HEK293 (cell line): ENCODE measurements at regions not wholly inside any gene's neighbourhood (a gene's known extent, or its start where the extent isn't known, plus 50 kb on each side); places are given as distances from the start of the nearest gene placed in this dataset.

Experiments used
- CTCF ChIA-PET: fragments of 350-600 bp; formaldehyde crosslinking; extraction: SDS; loops from one replicate; lab custom pipeline; 2021; ENCODE audit warnings: antibody characterized with exemption; lab: Yijun Ruan, JAX
- POLR2A ChIA-PET: fragments of 300-600 bp; formaldehyde crosslinking; extraction: SDS; loops from one replicate; lab custom pipeline; 2020; ENCODE audit warnings: antibody characterized with exemption, inconsistent platforms; lab: Yijun Ruan, JAX
- H3K27ac ChIP-seq: fragments of 200-500 bp; sonication (Bioruptor generic); 2 replicates; pipeline ENCODE4 v1.5.1; 2014; ENCODE audit warnings: low read depth, low read length, control low read depth, inconsistent platforms; ENCODE audit errors: extremely low read depth
- H3K36me3 ChIP-seq, 2 experiments: fragments of 200-500 bp in 1 of 2; sonication (Bioruptor generic) in 1 of 2; 1 replicate in 1 of 2; 2 replicates in 1 of 2; pipeline ENCODE4 v1.5.1; 2014 to 2017; ENCODE audit warnings: inconsistent platforms in 2 of 2, low read length in 2 of 2; ENCODE audit not compliant: control insufficient read depth in 2 of 2, insufficient read depth in 1 of 2
- H3K4me1 ChIP-seq: fragments of 200-500 bp; sonication (Bioruptor generic); 2 replicates; pipeline ENCODE4 v1.5.1; 2014; ENCODE audit warnings: mild to moderate bottlenecking, low read length, inconsistent platforms; ENCODE audit not compliant: control insufficient read depth, insufficient read depth
- H3K4me3 ChIP-seq: 2 replicates; pipeline ENCODE4 v1.5.1; 2011; ENCODE audit warnings: low read depth, mild to moderate bottlenecking, control low read depth, low read length, moderate library complexity
- H3K9me3 ChIP-seq: fragments of 200-500 bp; sonication (Bioruptor generic); 2 replicates; pipeline ENCODE4 v1.5.1; 2014; ENCODE audit warnings: low read depth, low read length, inconsistent platforms; ENCODE audit not compliant: control insufficient read depth, insufficient read depth
- SCRT1 ChIP-seq: fragments of 450-650 bp; formaldehyde crosslinking; IDR thresholded peaks from 2 replicates; pipeline ENCODE4 v1.5.1; 2016; ENCODE audit warnings: missing biosample characterization, missing genetic modification characterization, borderline replicate concordance
- SCRT2 ChIP-seq: fragments of 450-650 bp; formaldehyde crosslinking; IDR thresholded peaks from 2 replicates; pipeline ENCODE4 v1.5.1; 2016; ENCODE audit warnings: missing biosample characterization, missing genetic modification characterization
- SP2 ChIP-seq: fragments of 450-650 bp; formaldehyde crosslinking; IDR thresholded peaks from 2 replicates; pipeline ENCODE4 v1.5.1; 2016; ENCODE audit warnings: missing biosample characterization, missing genetic modification characterization
- SP3 ChIP-seq: fragments of 450-650 bp; formaldehyde crosslinking; IDR thresholded peaks from 2 replicates; pipeline ENCODE4 v1.5.1; 2016; ENCODE audit warnings: missing biosample characterization, missing genetic modification characterization
- ZBTB1 ChIP-seq: fragments of 450-650 bp; formaldehyde crosslinking; IDR thresholded peaks from 2 replicates; pipeline ENCODE4 v1.5.1; 2016; ENCODE audit warnings: missing biosample characterization, missing genetic modification characterization
- ZBTB20 ChIP-seq: fragments of 450-650 bp; formaldehyde crosslinking; IDR thresholded peaks from 2 replicates; pipeline ENCODE4 v1.5.1; 2016; ENCODE audit warnings: missing biosample characterization, missing genetic modification characterization
- ZBTB8A ChIP-seq: fragments of 450-650 bp; formaldehyde crosslinking; IDR thresholded peaks from 2 replicates; pipeline ENCODE4 v1.5.1; 2016; ENCODE audit warnings: missing biosample characterization, missing genetic modification characterization
- ZFP69B ChIP-seq: fragments of 450-650 bp; formaldehyde crosslinking; IDR thresholded peaks from 2 replicates; pipeline ENCODE4 v1.5.1; 2016; ENCODE audit warnings: missing biosample characterization, missing genetic modification characterization
- ZNF132 ChIP-seq: fragments of 450-650 bp; formaldehyde crosslinking; IDR thresholded peaks from 2 replicates; pipeline ENCODE4 v1.5.1; 2017; ENCODE audit warnings: missing biosample characterization, missing genetic modification characterization, borderline replicate concordance
- ZNF174 ChIP-seq: fragments of 450-650 bp; formaldehyde crosslinking; IDR thresholded peaks from 2 replicates; pipeline ENCODE4 v1.5.0; 2017; ENCODE audit warnings: missing biosample characterization, mild to moderate bottlenecking, missing genetic modification characterization
- ZNF184 ChIP-seq: fragments of 450-650 bp; IDR thresholded peaks from 2 replicates; pipeline ENCODE4 v1.5.1; 2018; ENCODE audit warnings: missing biosample characterization, mild to moderate bottlenecking, missing genetic modification characterization
- ZNF354C ChIP-seq: fragments of 450-650 bp; formaldehyde crosslinking; IDR thresholded peaks from 2 replicates; pipeline ENCODE4 v1.5.1; 2016; ENCODE audit warnings: missing biosample characterization, missing genetic modification characterization, low read depth, borderline replicate concordance
- ZNF391 ChIP-seq: fragments of 450-650 bp; formaldehyde crosslinking; IDR thresholded peaks from 2 replicates; pipeline ENCODE4 v1.5.1; 2016; ENCODE audit warnings: low read depth, missing biosample characterization, missing genetic modification characterization, borderline replicate concordance
- ZNF423 ChIP-seq: fragments of 450-650 bp; formaldehyde crosslinking; IDR thresholded peaks from 2 replicates; pipeline ENCODE4 v1.5.1; 2016; ENCODE audit warnings: missing biosample characterization, missing genetic modification characterization
- ZNF433 ChIP-seq: fragments of 450-650 bp; formaldehyde crosslinking; IDR thresholded peaks from 2 replicates; pipeline ENCODE4 v1.5.1; 2016; ENCODE audit warnings: missing biosample characterization, missing genetic modification characterization, low read depth
- ZNF521 ChIP-seq: fragments of 450-650 bp; formaldehyde crosslinking; IDR thresholded peaks from 2 replicates; pipeline ENCODE4 v1.5.1; 2017; ENCODE audit warnings: missing biosample characterization, mild to moderate bottlenecking, missing genetic modification characterization
- ZNF561 ChIP-seq: fragments of 450-650 bp; IDR thresholded peaks from 2 replicates; pipeline ENCODE4 v1.5.1; 2018; ENCODE audit warnings: missing biosample characterization, missing genetic modification characterization, borderline replicate concordance
- ZNF658 ChIP-seq: fragments of 450-650 bp; formaldehyde crosslinking; IDR thresholded peaks from 2 replicates; pipeline ENCODE4; 2016; ENCODE audit warnings: missing biosample characterization, missing genetic modification characterization
- ZNF660 ChIP-seq: fragments of 450-650 bp; IDR thresholded peaks from 2 replicates; pipeline ENCODE4 v1.5.1; 2018; ENCODE audit warnings: missing biosample characterization, mild to moderate bottlenecking, missing genetic modification characterization
- ZNF670 ChIP-seq: fragments of 450-650 bp; formaldehyde crosslinking; IDR thresholded peaks from 2 replicates; pipeline ENCODE4 v1.5.1; 2016; ENCODE audit warnings: missing biosample characterization, missing genetic modification characterization, low read depth
- ZNF76 ChIP-seq: fragments of 450-650 bp; formaldehyde crosslinking; IDR thresholded peaks from 2 replicates; pipeline ENCODE4; 2016; ENCODE audit warnings: low read depth, missing biosample characterization, missing genetic modification characterization, borderline replicate concordance
- ZNF830 ChIP-seq: fragments of 450-650 bp; IDR thresholded peaks from 2 replicates; pipeline ENCODE4 v1.5.0; 2018; ENCODE audit warnings: missing biosample characterization, missing genetic modification characterization, low read depth, mild to moderate bottlenecking, moderate library complexity
- ZXDB ChIP-seq: fragments of 450-650 bp; formaldehyde crosslinking; IDR thresholded peaks from 2 replicates; pipeline ENCODE4 v1.5.1; 2016; ENCODE audit warnings: missing biosample characterization, missing genetic modification characterization
- TF ChIP-seq, protein P1 (sequence below): fragments of 450-650 bp; formaldehyde crosslinking; IDR thresholded peaks from 2 replicates; pipeline ENCODE4 v1.5.1; 2016; ENCODE audit warnings: missing biosample characterization, missing genetic modification characterization
- TF ChIP-seq, protein P2 (sequence below): fragments of 450-650 bp; formaldehyde crosslinking; IDR thresholded peaks from 2 replicates; pipeline ENCODE4 v1.5.1; 2017; ENCODE audit warnings: missing biosample characterization, missing genetic modification characterization
- TF ChIP-seq, protein P3 (sequence below): fragments of 450-650 bp; formaldehyde crosslinking; IDR thresholded peaks from 2 replicates; pipeline ENCODE4 v1.5.1; 2016; ENCODE audit warnings: missing biosample characterization, missing genetic modification characterization

DNA sequence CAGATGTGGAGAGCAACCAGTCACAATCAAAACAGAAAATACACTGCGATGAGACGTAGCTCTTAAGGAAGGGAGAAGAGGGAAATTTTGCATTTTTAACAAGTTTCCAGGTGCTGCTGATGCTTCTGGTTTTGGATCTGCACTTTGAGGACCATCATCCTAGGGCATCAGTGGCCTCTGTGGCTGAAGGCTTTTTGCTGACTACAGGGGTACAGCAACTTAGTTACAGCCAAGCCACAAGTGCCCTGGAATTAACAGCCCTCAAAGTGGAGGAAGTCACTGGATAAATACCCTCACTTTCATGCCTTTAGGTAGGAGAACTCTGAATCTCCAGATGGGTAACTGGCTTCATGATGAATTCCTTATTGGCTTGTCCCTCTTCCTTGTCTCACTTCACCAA, 700.9 kb downstream of the TMEM182 start:
- Histone ChIP-seq H3K4me3 (no peak overlapping the region), H3K27ac (no peak overlapping the region)
- POLR2A ChIA-PET, result no interaction called here
- no peak for TF ChIP-seq ZNF76
- TF ChIP-seq, all 188 proteins: peak for 0
- no peaks in the 10 kb centered on the region for H3K4me1 ChIP-seq
- H3K9me3 ChIP-seq, result no peaks in the 10 kb centered on the region
- CTCF ChIA-PET, result no interaction called here
- H3K36me3 ChIP-seq, result no peaks in the 10 kb centered on the region

DNA sequence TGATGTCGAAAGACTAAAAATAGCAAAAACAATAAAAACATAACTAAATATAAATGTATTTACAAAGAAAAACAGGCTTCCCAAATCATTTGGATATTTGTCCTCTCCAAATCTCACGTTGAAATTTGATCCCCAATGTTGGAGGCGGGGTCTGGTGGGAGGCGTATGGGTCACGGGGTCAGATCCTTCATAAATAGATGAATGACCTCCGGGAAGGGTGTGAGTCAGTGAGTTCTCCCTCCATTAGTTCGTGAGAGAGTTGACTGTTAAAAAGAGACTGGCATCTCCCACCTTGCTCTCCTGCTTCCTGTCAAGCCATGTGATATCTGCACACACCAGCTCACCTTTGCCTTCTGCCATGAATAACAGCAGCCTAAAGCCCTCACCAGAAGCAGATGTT, 703.0 kb downstream of the TMEM182 start:
- Histone ChIP-seq H3K9me3 (no peaks in the 10 kb centered on the region), H3K27ac (no peak overlapping the region), H3K4me3 (no peak overlapping the region), H3K36me3 (no peaks in the 10 kb centered on the region), H3K4me1 (no peaks in the 10 kb centered on the region)
- TF ChIP-seq SCRT2 (tag by site-specific recombination) (no peak), ZNF660 (tag by site-specific recombination) (no peak), ZNF354C (tag by site-specific recombination) (no peak), ZNF658 (no peak), ZNF521 (tag by site-specific recombination) (no peak), SCRT1 (no peak), ZNF184 (tag by site-specific recombination) (no peak)
- POLR2A ChIA-PET, result no interaction called here
- CTCF ChIA-PET, result interaction anchor here (0.7 kb wide), 1 partner anchor 118 kb away, joined by 4 read pairs; no protein-coding TSS in a partner anchor

DNA sequence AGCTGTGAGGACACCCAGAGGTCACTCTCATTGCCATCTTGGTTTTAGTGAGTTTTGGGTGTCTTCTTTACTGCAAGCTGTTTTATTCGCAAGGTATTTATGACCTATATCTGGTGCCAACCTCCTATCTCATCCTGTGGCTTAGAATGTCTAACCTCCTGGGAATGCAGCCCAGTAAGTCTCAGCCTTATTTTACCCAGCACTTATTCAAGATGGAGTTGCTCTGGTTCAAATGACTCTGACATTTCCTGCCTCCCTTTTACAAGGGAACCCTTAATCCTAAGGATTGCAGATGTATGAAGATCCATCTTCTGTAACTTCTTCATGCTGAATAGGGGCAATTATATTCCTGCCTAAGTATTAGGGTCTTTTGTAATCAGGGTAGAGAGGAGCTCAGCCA, 708.0 kb downstream of the TMEM182 start:
- H3K36me3 ChIP-seq, result no peaks in the 10 kb centered on the region
- H3K4me3 ChIP-seq, result no peak overlapping the region
- no peaks in the 10 kb centered on the region for H3K9me3 ChIP-seq
- no peak for TF ChIP-seq ZNF830 (tag by site-specific recombination)
- TF ChIP-seq ZNF658, result no peak
- no peak for TF ChIP-seq ZNF132 (tag by site-specific recombination)
- no peak for TF ChIP-seq ZBTB1 (tag by site-specific recombination)
- TF ChIP-seq ZBTB8A, result no peak
- TF ChIP-seq, all 188 proteins: peak for 0
- no peak overlapping the region for H3K27ac ChIP-seq
- ChIA-PET CTCF (no interaction called here), POLR2A (no interaction called here)
- H3K4me1 ChIP-seq, result no peaks in the 10 kb centered on the region

DNA sequence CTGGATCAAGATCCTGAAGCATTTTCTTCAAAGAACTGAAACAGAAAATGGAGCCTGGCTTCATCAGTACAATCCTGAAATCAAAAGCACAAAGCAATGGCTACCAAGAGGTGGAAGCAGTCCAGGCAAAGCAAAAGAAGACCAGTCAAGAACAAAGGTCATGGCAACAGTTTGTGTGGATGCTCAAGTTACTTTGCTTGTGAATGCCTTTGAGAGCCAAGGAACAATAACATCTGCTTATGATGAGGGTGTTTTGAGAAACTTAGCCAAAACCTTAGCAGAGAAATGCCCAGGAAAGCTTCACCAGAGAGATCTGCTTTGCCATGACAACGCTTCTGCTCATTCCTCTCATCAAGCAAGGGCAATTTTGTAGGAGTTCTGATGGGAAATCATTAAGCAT, 723.1 kb downstream of the TMEM182 start:
- H3K36me3 ChIP-seq, result no peaks in the 10 kb centered on the region
- H3K27ac ChIP-seq, result no peak overlapping the region
- no peaks in the 10 kb centered on the region for H3K9me3 ChIP-seq
- H3K4me3 ChIP-seq, result no peak overlapping the region
- no peaks in the 10 kb centered on the region for H3K4me1 ChIP-seq
- CTCF ChIA-PET, result interaction anchor here (0.7 kb wide), 1 partner anchor 19 kb away, joined by 6 read pairs; no protein-coding TSS in a partner anchor
- POLR2A ChIA-PET, result no interaction called here
- TF ChIP-seq SP2 (tag by site-specific recombination) (no peak), ZBTB20 (tag by site-specific recombination) (no peak), ZNF174 (tag by site-specific recombination) (no peak), ZNF391 (tag by site-specific recombination) (no peak), ZNF433 (tag by site-specific recombination) (no peak), ZNF423 (tag by site-specific recombination) (no peak), ZXDB (tag by site-specific recombination) (no peak), ZNF561 (tag by site-specific recombination) (no peak), ZNF670 (tag by site-specific recombination) (no peak), SP3 (tag by site-specific recombination) (no peak), ZFP69B (tag by site-specific recombination) (no peak)
- TF ChIP-seq, protein P1, sequence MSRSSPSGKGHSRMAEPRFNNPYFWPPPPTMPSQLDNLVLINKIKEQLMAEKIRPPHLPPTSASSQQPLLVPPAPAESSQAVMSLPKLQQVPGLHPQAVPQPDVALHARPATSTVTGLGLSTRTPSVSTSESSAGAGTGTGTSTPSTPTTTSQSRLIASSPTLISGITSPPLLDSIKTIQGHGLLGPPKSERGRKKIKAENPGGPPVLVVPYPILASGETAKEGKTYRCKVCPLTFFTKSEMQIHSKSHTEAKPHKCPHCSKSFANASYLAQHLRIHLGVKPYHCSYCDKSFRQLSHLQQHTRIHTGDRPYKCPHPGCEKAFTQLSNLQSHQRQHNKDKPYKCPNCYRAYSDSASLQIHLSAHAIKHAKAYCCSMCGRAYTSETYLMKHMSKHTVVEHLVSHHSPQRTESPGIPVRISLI (tag by site-specific recombination), result no peak
- TF ChIP-seq, protein P2, sequence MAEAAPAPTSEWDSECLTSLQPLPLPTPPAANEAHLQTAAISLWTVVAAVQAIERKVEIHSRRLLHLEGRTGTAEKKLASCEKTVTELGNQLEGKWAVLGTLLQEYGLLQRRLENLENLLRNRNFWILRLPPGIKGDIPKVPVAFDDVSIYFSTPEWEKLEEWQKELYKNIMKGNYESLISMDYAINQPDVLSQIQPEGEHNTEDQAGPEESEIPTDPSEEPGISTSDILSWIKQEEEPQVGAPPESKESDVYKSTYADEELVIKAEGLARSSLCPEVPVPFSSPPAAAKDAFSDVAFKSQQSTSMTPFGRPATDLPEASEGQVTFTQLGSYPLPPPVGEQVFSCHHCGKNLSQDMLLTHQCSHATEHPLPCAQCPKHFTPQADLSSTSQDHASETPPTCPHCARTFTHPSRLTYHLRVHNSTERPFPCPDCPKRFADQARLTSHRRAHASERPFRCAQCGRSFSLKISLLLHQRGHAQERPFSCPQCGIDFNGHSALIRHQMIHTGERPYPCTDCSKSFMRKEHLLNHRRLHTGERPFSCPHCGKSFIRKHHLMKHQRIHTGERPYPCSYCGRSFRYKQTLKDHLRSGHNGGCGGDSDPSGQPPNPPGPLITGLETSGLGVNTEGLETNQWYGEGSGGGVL (tag by site-specific recombination), result no peak
- TF ChIP-seq, protein P3, sequence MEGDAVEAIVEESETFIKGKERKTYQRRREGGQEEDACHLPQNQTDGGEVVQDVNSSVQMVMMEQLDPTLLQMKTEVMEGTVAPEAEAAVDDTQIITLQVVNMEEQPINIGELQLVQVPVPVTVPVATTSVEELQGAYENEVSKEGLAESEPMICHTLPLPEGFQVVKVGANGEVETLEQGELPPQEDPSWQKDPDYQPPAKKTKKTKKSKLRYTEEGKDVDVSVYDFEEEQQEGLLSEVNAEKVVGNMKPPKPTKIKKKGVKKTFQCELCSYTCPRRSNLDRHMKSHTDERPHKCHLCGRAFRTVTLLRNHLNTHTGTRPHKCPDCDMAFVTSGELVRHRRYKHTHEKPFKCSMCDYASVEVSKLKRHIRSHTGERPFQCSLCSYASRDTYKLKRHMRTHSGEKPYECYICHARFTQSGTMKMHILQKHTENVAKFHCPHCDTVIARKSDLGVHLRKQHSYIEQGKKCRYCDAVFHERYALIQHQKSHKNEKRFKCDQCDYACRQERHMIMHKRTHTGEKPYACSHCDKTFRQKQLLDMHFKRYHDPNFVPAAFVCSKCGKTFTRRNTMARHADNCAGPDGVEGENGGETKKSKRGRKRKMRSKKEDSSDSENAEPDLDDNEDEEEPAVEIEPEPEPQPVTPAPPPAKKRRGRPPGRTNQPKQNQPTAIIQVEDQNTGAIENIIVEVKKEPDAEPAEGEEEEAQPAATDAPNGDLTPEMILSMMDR (tag by site-specific recombination), result no peak
